ENCODE measurements at regions not wholly inside any gene's neighbourhood (a gene's known extent, or its start where the extent isn't known, plus 50 kb on each side); places are given as distances from the start of the nearest gene placed in this dataset.

DNA sequence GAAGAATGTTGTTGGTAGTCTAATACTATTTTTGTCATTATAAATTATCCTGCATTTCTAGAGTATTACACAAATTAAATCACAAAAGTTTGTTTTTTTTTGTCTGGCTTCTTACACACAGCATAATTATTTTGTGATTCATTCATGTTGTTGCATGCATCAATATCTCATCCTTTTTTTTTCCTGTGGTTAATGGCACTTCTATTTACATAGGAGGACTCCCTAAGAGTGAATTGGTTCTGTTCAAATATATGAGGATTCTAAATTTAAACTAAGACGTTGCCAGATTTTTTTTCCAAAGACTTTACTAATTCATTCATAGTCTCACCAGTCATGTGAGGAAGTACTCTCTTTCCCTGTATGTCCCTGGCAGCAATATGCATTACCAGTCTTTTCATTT lies 303.3 kb downstream of the GPR37 start (continued):
- no peak for TF ChIP-seq ZBTB40 (IDR thresholded peaks at IDR 0.05)
- no peak for TF ChIP-seq ZBTB40 (CRISPR knock-in tag; IDR thresholded peaks at IDR 0.05)
- no peak for TF ChIP-seq SAFB2 (IDR thresholded peaks at IDR 0.05; ENCODE audit: borderline replicate concordance, low read depth, low read length, severe bottlenecking)
- TF ChIP-seq ESRRA (IDR thresholded peaks at IDR 0.05; ENCODE audit: borderline replicate concordance, low read depth): no peak
- no peak for TF ChIP-seq ZNF696 (CRISPR knock-in tag; conservative IDR thresholded peaks at IDR 0.05)
- TF ChIP-seq, protein P1, sequence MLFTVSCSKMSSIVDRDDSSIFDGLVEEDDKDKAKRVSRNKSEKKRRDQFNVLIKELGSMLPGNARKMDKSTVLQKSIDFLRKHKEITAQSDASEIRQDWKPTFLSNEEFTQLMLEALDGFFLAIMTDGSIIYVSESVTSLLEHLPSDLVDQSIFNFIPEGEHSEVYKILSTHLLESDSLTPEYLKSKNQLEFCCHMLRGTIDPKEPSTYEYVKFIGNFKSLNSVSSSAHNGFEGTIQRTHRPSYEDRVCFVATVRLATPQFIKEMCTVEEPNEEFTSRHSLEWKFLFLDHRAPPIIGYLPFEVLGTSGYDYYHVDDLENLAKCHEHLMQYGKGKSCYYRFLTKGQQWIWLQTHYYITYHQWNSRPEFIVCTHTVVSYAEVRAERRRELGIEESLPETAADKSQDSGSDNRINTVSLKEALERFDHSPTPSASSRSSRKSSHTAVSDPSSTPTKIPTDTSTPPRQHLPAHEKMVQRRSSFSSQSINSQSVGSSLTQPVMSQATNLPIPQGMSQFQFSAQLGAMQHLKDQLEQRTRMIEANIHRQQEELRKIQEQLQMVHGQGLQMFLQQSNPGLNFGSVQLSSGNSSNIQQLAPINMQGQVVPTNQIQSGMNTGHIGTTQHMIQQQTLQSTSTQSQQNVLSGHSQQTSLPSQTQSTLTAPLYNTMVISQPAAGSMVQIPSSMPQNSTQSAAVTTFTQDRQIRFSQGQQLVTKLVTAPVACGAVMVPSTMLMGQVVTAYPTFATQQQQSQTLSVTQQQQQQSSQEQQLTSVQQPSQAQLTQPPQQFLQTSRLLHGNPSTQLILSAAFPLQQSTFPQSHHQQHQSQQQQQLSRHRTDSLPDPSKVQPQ (CRISPR knock-in tag; IDR thresholded peaks at IDR 0.05; ENCODE audit: borderline replicate concordance): no peak
- TF ChIP-seq NUFIP1 (IDR thresholded peaks at IDR 0.05; ENCODE audit: partially characterized antibody): no peak
- TF ChIP-seq MITF (IDR thresholded peaks at IDR 0.05): no peak
- TF ChIP-seq ZMIZ1 (IDR thresholded peaks at IDR 0.05; ENCODE audit: low read depth in 2 of 2, low read length in 2 of 2): no peak
- TF ChIP-seq ZNF311 (CRISPR knock-in tag; IDR thresholded peaks at IDR 0.05): no peak
- TF ChIP-seq ETS2 (tag; IDR thresholded peaks at IDR 0.05; ENCODE audit: borderline replicate concordance, poor library complexity, severe bottlenecking): no peak

Measured in K562 (cell line).